H1 (cell line): ENCODE measurements at regions not wholly inside any gene's neighbourhood (a gene's known extent, or its start where the extent isn't known, plus 50 kb on each side); places are given as distances from the start of the nearest gene placed in this dataset.

ENCODE experiments used
- CHD1 ChIP-seq: IDR thresholded peaks from 2 replicates; pipeline ENCODE4 v1.6.1; 2012; ENCODE audit warnings: low read depth, low read length, improper control_type of control experiment
- RFX5 ChIP-seq: IDR thresholded peaks from 2 replicates; pipeline ENCODE4 v1.6.1; 2011; ENCODE audit warnings: low read depth, low read length, improper control_type of control experiment, borderline replicate concordance
- RNF2 ChIP-seq: fragments of 200-900, 300-1000 bp; sonication (generic); IDR thresholded peaks from 2 replicates; pipeline ENCODE4 v1.7.1; 2016; ENCODE audit warnings: borderline replicate concordance, low read depth, mild to moderate bottlenecking, antibody characterized with exemption, low read length; ENCODE audit not compliant: poor library complexity, severe bottlenecking; ENCODE audit errors: missing control alignments
- TAF1 ChIP-seq: IDR thresholded peaks from 2 replicates; pipeline ENCODE4 v1.6.1; 2011; ENCODE audit warnings: mild to moderate bottlenecking, low read depth, low read length
- TF ChIP-seq, protein P1 (sequence below), 3 experiments: IDR thresholded peaks; 1 replicate in 2 of 3; 2 replicates in 1 of 3; pipeline versions ENCODE4 v1.5.1 to v1.6.1; 2011; ENCODE audit warnings: low read length in 3 of 3, mild to moderate bottlenecking in 3 of 3, inconsistent platforms in 2 of 3, low read depth in 1 of 3, moderate library complexity in 1 of 3; ENCODE audit not compliant: insufficient read depth in 1 of 3; ENCODE audit errors: control extremely low read depth in 1 of 3

DNA sequence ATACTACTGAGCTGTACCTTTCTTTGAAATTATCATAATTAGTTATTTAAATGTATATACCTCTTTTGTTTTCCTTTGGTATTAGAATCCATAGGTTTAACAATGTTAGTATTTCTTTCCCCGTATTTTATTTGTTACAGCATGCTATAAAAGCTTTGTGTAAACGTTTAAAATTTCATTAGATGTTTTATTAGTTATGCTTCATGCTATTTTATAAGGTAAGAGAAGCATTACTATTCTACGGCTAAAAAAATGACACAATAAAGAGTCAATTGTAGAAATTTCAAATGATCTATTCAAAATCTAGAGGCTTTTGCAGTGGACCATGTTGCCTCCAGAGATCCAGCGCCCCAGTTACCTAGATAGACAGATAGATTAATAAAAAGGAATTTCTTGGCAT is 1203.3 kb upstream of the IGFBP7 start:
- TF ChIP-seq, protein P1, sequence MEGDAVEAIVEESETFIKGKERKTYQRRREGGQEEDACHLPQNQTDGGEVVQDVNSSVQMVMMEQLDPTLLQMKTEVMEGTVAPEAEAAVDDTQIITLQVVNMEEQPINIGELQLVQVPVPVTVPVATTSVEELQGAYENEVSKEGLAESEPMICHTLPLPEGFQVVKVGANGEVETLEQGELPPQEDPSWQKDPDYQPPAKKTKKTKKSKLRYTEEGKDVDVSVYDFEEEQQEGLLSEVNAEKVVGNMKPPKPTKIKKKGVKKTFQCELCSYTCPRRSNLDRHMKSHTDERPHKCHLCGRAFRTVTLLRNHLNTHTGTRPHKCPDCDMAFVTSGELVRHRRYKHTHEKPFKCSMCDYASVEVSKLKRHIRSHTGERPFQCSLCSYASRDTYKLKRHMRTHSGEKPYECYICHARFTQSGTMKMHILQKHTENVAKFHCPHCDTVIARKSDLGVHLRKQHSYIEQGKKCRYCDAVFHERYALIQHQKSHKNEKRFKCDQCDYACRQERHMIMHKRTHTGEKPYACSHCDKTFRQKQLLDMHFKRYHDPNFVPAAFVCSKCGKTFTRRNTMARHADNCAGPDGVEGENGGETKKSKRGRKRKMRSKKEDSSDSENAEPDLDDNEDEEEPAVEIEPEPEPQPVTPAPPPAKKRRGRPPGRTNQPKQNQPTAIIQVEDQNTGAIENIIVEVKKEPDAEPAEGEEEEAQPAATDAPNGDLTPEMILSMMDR (IDR thresholded peaks at IDR 0.05; ENCODE audit: control extremely low read depth in 1 of 3, insufficient read depth in 1 of 3, low read depth in 1 of 3, low read length in 3 of 3), result no peak
- TF ChIP-seq TAF1 (no peak), CHD1 (no peak), RNF2 (no peak), RFX5 (no peak)
